Ureter (tissue), 1 donor: ENCODE measurements at regions not wholly inside any gene's neighbourhood (a gene's known extent, or its start where the extent isn't known, plus 50 kb on each side); places are given as distances from the start of the nearest gene placed in this dataset.

Experiments
- DNase-seq: peaks from one replicate; pipeline ENCODE4 v3.0.0-alpha.2; 2020; ENCODE audit warnings: low spot score
- donor health status: DM: yes; HTN: yes; CAD: no.

- no peak for DNase-seq
These were observed 218.7 kb upstream of the PPARGC1A start for GRCh38 chr4:24108567-24108966.

DNA sequence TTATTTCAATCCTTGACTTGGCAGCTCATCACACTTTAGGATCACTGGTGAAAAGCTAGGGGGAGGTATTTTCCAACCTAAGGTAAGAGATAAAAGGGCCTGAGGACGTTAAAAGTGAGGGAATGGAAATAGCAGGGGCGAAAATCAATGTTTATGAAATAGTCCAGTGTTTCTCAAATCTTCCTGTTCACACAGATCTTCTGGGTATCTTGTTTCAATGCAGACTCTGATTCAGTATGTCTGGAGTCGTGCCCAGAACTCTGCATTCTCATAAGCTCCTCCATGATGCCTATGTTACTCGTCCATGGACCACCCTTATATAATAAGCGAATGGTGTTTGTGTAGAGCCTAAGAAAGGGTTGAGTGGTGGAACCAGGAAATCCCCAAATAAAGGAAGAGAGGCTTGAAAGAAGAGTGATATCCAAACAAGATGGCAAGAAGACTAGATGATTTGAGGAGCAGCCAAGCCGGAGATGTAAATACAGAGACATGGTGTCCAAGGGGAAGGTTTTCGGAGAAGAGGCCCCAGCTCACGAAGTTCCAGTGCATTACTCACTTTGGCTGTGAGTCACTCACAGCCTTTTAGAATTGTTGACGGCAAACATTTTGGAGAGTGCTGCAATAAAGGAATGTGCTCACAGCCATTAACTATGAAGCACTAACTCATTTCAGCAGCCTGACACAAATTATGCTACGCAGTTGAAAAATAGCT, 215.6 kb upstream of the PPARGC1A start:
- no peak for DNase-seq

GRCh38 chr4:24104158-24104565, 214.3 kb upstream of the PPARGC1A start:
- DNase-seq, result no peak

- no peak for DNase-seq
These were observed 213.7 kb upstream of the PPARGC1A start for GRCh38 chr4:24103434-24104157.

DNA sequence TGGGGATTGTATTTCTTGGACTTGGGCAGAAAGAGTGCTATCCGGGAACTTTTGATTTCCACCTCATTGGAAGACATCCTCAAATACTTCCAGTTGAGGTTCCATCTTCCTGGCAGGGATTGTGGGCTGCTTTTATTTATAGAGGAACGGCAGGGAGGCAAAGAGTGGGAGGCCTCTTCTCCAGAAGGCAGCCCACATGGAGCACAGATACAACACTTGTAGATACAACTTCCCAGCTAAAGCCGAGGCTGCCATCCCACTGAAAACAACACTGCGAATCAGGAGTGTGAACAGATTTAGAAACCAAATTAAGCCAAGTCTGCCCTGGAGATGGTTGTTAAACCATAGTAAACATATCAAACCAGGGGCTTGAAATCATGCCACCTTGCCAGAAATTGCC, 212.8 kb upstream of the PPARGC1A start:
- DNase-seq, result no peak

- no peak for DNase-seq
These were observed 206.8 kb upstream of the PPARGC1A start for GRCh38 chr4:24096603-24097002.

GRCh38 chr4:24094726-24095125, 204.9 kb upstream of the PPARGC1A start:
- DNase-seq, result no peak

GRCh38 chr4:24093446-24093845, 203.6 kb upstream of the PPARGC1A start:
- no peak for DNase-seq

- DNase-seq, result no peak
These were observed 201.9 kb upstream of the PPARGC1A start for GRCh38 chr4:24091639-24092233.

- no peak for DNase-seq
These were observed 200.1 kb upstream of the PPARGC1A start for GRCh38 chr4:24089851-24090534.

- no peak for DNase-seq
These were observed 191.0 kb upstream of the PPARGC1A start for GRCh38 chr4:24080871-24081270.

DNA sequence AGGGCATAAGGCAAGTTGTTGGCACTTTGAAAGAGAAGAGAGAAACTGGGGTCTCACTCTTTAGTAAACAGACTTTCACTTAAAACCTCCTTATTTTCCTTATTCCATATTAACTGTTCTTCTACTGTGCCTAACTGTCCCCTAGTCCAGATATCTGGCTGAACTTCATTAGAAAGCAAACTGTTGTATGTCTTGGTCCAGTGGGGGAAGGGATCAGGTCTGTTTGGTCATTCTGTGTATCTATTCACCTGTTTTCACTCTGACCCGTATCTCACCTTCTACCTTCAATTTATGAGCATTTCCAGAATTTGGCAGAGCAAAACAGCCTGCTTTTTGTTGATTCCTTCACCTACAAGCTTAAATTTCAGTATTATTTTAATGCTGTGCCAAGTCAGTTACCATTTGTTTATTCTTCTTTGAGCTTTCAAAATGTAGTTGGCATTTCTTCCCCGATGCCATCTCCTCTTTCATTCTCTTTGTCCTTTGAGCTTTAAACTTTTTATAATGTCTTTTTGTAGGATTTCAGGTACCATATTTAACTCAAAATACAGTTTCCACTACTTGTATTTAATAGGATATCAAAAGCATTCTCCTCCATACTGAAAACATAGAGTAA, 188.6 kb upstream of the PPARGC1A start:
- no peak for DNase-seq

DNA sequence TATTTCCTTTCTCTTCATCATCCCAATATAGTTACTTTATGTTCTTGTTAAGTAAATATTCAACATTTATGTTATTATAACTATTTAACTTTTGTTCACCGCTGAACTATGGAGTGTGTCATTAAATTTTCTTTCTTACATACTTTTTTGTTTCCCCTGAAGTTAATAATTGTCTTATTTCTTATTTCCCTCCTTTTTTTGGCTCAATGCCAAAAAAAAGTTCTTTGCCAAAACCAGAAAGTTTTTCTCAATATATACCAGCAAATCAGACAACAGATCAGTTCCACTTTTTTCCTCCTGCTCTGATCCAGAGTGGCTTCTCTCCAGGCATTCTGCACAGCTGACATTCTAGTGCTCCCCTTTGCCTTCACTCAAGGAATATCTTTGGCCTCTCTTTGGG, 187.0 kb upstream of the PPARGC1A start:
- no peak for DNase-seq

GRCh38 chr4:24073948-24074347, 184.1 kb upstream of the PPARGC1A start:
- no peak for DNase-seq

- DNase-seq, result no peak
These were observed 181.9 kb upstream of the PPARGC1A start for GRCh38 chr4:24071612-24072372.

DNA sequence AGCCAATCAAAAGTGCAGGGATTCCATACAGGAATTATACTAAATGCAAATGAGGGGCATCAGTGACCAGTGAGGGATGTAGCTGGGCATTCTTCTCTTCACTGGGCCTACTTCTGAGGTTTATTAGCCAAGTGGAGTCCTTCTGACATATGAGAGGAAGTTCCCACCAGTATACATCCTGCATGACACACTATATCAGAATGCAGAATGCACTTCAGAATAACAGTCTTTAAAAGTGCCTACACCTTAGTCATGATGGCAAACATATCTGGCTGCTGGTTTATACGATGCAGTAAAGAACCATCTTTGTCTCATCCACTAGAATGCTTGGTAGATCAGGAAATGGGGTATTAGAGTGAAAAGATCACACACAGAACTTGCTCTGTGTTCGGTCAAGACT, 180.3 kb upstream of the PPARGC1A start:
- no peak for DNase-seq

- no peak for DNase-seq
These were observed 177.7 kb upstream of the PPARGC1A start for GRCh38 chr4:24067367-24068193.

DNA sequence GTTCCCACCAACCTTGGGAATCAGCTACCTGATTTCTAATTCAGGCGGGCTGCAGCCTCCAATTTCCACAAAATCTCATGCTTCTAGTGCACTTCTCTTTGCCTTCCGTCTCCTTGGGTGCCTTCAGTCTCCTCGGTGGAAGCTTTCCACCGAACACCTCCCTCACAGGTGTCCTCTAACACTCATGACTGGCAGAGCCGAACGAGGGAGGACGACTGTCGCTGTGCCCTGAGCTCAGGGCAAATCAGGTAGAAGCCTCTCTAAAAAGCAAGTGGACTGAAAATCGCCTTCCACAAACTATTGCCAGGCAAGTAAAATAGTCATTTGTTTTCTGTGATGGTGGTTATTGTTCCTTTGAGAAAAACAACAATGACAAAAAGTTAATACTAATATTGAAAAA, 176.1 kb upstream of the PPARGC1A start:
- no peak for DNase-seq

- DNase-seq, result no peak
These were observed 173.9 kb upstream of the PPARGC1A start for GRCh38 chr4:24063731-24064130.

GRCh38 chr4:24060932-24061331, 171.1 kb upstream of the PPARGC1A start:
- no peak for DNase-seq
